ENCODE measurements at regions not wholly inside any gene's neighbourhood (a gene's known extent, or its start where the extent isn't known, plus 50 kb on each side); places are given as distances from the start of the nearest gene placed in this dataset.

- in situ Hi-C loops (cut with MboI) (no loop called here), intact Hi-C loops (cut with micrococcal nuclease; ENCODE audit: unreplicated experiment) (no loop called here)
- Histone ChIP-seq H3K9me3 (replicated peaks; ENCODE audit: control insufficient read depth, insufficient read depth, low read length) (no peaks in the 10 kb centered on the region), H3K9ac (ENCODE audit: control insufficient read depth, insufficient read depth, low read length) (no peak overlapping the region), H3K4me1 (ENCODE audit: control insufficient read depth, insufficient read depth, low read length) (no peaks in the 10 kb centered on the region), H3K4me3 (no peak overlapping the region), H2AFZ (ENCODE audit: control insufficient read depth, low read depth, low read length) (no peak overlapping the region), H3K4me2 (ENCODE audit: control insufficient read depth, insufficient read depth) (no peak overlapping the region), H4K20me1 (ENCODE audit: control insufficient read depth, insufficient read depth) (no peaks in the 10 kb centered on the region), H3K79me2 (ENCODE audit: control insufficient read depth, insufficient read depth, low read length) (no peaks in the 10 kb centered on the region), H3K36me3 (ENCODE audit: control insufficient read depth in 2 of 2, insufficient read depth in 2 of 2, low read length in 1 of 2) (no peaks in the 10 kb centered on the region), H3K27ac (ENCODE audit: control insufficient read depth, insufficient read depth) (no peak overlapping the region), H3K27me3 (replicated peaks in 1 of 2; ENCODE audit: control insufficient read depth in 2 of 2, insufficient read depth in 2 of 2, low read length in 1 of 2) (no peaks in the 10 kb centered on the region; a peak in 2 of 4 replicates)
- ChIA-PET RAD21 (ENCODE audit: unreplicated experiment) (no interaction called here), CTCF (no interaction called here), POLR2A (no interaction called here), SMC1A (ENCODE audit: uncharacterized antibody, unreplicated experiment) (no interaction called here)
- no TSS peak for BruUV-seq (replicated peaks)
- 0% methylated on average over 4 of the region's 4 CpGs for WGBS (ENCODE audit: insufficient coverage, insufficient replicate concordance, low lambda C conversion rate, missing lambda C conversion rate)
- no peak for FAIRE-seq
- TF ChIP-seq ZBTB33 (IDR thresholded peaks at IDR 0.05) (no peak), RUNX3 (IDR thresholded peaks at IDR 0.05; ENCODE audit: low read length) (peak; percentile 65), ZNF274 (IDR thresholded peaks at IDR 0.05; ENCODE audit: insufficient read depth, insufficient read length) (no peak), TCF7 (IDR thresholded peaks at IDR 0.05; ENCODE audit: borderline replicate concordance) (no peak), MTA3 (IDR thresholded peaks at IDR 0.05; ENCODE audit: borderline replicate concordance, low read length) (no peak), SPI1 (IDR thresholded peaks at IDR 0.05; ENCODE audit: borderline replicate concordance, insufficient read depth, low read depth, low read length) (peak; percentile 36; the same call in 1 of the 2 replicates), BHLHE40 (IDR thresholded peaks at IDR 0.05; ENCODE audit: borderline replicate concordance in 1 of 2, low read depth in 2 of 2, low read length in 1 of 2) (peak in 1 of 2 experiments; percentile 51; a peak in 1 of 4 replicates), PKNOX1 (IDR thresholded peaks at IDR 0.05) (no peak), SMARCA5 (IDR thresholded peaks at IDR 0.05) (no peak)
- DNase-seq (ENCODE audit: low read depth, low spot score): peak; percentile 11
- peak; percentile 60 for ATAC-seq
Observed at GRCh38 chr13:33353210-33353609, 67.7 kb upstream of the STARD13 start.

Measured in GM12878 (cell line).